GM12865 (cell line): ENCODE measurements at regions not wholly inside any gene's neighbourhood (a gene's known extent, or its start where the extent isn't known, plus 50 kb on each side); places are given as distances from the start of the nearest gene placed in this dataset.

Source experiments
- DNase-seq: peaks from one replicate; pipeline ENCODE4 v3.0.0; 2010; ENCODE audit warnings: low read depth
- H3K4me3 ChIP-seq: 2 replicates; pipeline ENCODE4 v1.5.1; 2011; ENCODE audit warnings: mild to moderate bottlenecking, low read depth, low read length, control low read depth
- TF ChIP-seq, protein P1 (sequence below): IDR thresholded peaks from 2 replicates; pipeline ENCODE4 v1.5.1; 2011; ENCODE audit warnings: low read length, control low read depth, low read depth, inconsistent platforms; ENCODE audit not compliant: insufficient read depth; ENCODE audit errors: missing control alignments

DNA sequence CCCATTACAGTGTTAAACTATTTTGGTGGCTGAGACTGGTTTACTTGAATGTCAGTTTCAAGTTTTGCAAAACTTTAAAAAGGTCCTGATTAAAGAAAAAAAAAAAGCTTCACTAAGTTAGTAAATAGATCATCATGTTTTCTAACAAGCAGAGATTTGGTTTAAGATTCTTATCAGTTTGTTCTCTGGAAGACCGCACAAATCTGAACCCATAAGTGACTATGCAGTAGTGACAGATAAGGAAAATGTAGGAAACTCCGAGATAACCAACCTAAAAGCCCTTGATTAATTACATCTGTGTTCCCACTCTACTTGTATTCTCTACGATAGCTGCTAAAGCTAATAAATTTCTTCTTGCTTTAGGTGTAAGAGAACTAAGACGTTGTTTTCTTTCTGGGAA is 1799.8 kb upstream of the ADGRL3 start:
- TF ChIP-seq, protein P1, sequence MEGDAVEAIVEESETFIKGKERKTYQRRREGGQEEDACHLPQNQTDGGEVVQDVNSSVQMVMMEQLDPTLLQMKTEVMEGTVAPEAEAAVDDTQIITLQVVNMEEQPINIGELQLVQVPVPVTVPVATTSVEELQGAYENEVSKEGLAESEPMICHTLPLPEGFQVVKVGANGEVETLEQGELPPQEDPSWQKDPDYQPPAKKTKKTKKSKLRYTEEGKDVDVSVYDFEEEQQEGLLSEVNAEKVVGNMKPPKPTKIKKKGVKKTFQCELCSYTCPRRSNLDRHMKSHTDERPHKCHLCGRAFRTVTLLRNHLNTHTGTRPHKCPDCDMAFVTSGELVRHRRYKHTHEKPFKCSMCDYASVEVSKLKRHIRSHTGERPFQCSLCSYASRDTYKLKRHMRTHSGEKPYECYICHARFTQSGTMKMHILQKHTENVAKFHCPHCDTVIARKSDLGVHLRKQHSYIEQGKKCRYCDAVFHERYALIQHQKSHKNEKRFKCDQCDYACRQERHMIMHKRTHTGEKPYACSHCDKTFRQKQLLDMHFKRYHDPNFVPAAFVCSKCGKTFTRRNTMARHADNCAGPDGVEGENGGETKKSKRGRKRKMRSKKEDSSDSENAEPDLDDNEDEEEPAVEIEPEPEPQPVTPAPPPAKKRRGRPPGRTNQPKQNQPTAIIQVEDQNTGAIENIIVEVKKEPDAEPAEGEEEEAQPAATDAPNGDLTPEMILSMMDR: no peak
- no peak for DNase-seq
- H3K4me3 ChIP-seq: no peak overlapping the region

DNA sequence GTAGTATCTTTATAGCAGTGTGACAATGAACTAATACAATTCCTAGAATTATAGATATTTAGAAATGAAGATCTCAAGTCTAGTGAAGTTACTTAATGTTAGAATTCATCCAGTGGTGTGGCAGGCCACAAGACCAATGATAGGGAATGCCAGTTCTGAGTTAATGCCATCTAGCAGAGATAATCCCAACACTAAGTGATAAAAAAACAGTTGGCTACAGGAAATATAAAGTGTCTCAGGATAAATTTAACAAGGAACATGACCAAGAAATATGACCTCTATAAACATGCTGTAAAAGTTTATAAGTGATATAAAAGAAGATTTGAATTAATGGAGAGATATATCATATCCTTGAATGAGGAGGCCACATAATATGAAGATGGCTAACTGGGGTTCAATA is 1790.5 kb upstream of the ADGRL3 start:
- H3K4me3 ChIP-seq: no peak overlapping the region
- TF ChIP-seq, protein P1: no peak
- DNase-seq: no peak

- H3K4me3 ChIP-seq: no peak overlapping the region
- TF ChIP-seq, protein P1: no peak
- DNase-seq: no peak
Observed at GRCh38 chr4:59412739-59413138, 1787.4 kb upstream of the ADGRL3 start.

GRCh38 chr4:59455751-59456150 is 1744.4 kb upstream of the ADGRL3 start:
- H3K4me3 ChIP-seq: no peak overlapping the region
- TF ChIP-seq, protein P1: no peak
- no peak for DNase-seq

DNA sequence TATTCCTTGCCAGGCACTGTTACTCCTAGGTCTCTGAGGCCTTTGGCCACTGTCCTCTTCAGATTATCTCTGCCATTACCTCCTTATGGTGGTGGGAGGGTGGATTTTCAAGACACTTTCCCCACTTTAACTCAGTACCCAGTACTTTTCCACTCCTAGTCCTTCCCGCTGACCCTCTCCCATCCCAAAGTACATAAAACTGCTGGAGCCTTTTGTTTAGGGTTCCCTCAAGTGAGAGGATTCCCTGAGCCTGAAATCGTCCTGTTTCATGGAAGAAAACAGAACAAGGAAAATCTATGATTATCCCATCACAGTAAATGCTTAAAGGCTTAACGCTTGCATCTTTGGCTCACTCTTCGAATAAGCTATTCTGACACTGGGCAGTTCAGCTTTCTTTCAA is 1742.5 kb upstream of the ADGRL3 start:
- no peak for DNase-seq
- no peak overlapping the region for H3K4me3 ChIP-seq
- TF ChIP-seq, protein P1: no peak

GRCh38 chr4:59484944-59485343 is 1715.2 kb upstream of the ADGRL3 start:
- TF ChIP-seq, protein P1: no peak
- no peak for DNase-seq
- H3K4me3 ChIP-seq: no peak overlapping the region

DNA sequence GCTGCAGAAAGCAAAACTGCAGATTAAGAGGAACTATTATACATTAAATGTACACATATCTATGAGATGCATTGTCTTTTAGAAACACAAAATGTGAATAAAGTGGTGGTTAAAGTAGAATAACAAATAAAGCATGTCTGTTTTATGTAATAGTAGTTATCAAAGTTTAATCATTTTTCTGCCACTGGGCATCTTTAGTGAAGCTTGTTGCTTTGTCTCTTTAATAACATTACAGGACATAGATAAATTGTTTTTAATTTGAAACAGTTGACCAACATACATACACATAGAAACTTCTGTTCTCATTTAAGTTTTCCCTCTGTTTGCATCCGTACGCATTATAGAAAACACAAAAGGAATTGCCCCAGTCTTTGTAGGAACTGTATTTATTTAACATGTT is 1700.0 kb upstream of the ADGRL3 start:
- H3K4me3 ChIP-seq: no peak overlapping the region
- TF ChIP-seq, protein P1: no peak
- DNase-seq: no peak
